Activated CD8-positive, alpha-beta memory T cell treated with anti-CD3 and anti-CD28 coated beads, Interleukin-2, amount 10 ng/mL, durations not matched to agents 7 days and 5 days (primary cell): ENCODE measurements at regions not wholly inside any gene's neighbourhood (a gene's known extent, or its start where the extent isn't known, plus 50 kb on each side); places are given as distances from the start of the nearest gene placed in this dataset.

Experiments used
- ATAC-seq: fragments of 150-1000 bp; cut with Tn5 transposase; one replicate; pipeline ENCODE4 v1.10.0; 2021; ENCODE audit warnings: moderate library complexity
- CTCF ChIA-PET: fragments of 350-600 bp; sonication (Branson Sonifier 250); formaldehyde crosslinking; loops from one replicate; lab custom pipeline; 2021; ENCODE audit warnings: antibody characterized with exemption; lab: Charles Lee
- DNase-seq: peaks from one replicate; pipeline ENCODE4 v3.0.0-alpha.2; 2020
- H3K27ac Mint-ChIP-seq: one replicate; pipeline ENCODE4 v1.8.0; 2021; ENCODE audit warnings: mild to moderate bottlenecking, mixed read lengths
- H3K27me3 Mint-ChIP-seq: one replicate; pipeline ENCODE4 v1.8.0; 2021; ENCODE audit warnings: mixed read lengths
- H3K36me3 Mint-ChIP-seq: one replicate; pipeline ENCODE4 v1.8.0; 2021; ENCODE audit warnings: mild to moderate bottlenecking, mixed read lengths
- H3K4me1 Mint-ChIP-seq: one replicate; pipeline ENCODE4 v1.8.0; 2021; ENCODE audit warnings: mixed read lengths
- H3K4me3 Mint-ChIP-seq: one replicate; pipeline ENCODE4 v1.8.0; 2021; ENCODE audit warnings: mild to moderate bottlenecking, moderate library complexity, mixed read lengths
- H3K9me3 Mint-ChIP-seq: one replicate; pipeline ENCODE4 v1.8.0; 2022; ENCODE audit warnings: low read depth, mixed read lengths

GRCh38 chr4:54547299-54548097 lies 110.3 kb upstream of the KIT start:
- no peaks in the 10 kb centered on the region for H3K36me3 Mint-ChIP-seq

GRCh38 chr4:54548098-54548620 lies 109.6 kb upstream of the KIT start:
- H3K27me3 Mint-ChIP-seq, result no peaks in the 10 kb centered on the region
- DNase-seq, result no peak
- CTCF ChIA-PET, result no interaction called here
- H3K36me3 Mint-ChIP-seq, result no peaks in the 10 kb centered on the region
- no peak for ATAC-seq
- H3K9me3 Mint-ChIP-seq, result no peaks in the 10 kb centered on the region
- no peak overlapping the region for H3K4me3 Mint-ChIP-seq
- no peak overlapping the region for H3K27ac Mint-ChIP-seq
- no peaks in the 10 kb centered on the region for H3K4me1 Mint-ChIP-seq

More at GRCh38 chr4:54547299-54548097, 110.3 kb upstream of the KIT start:
- no peaks in the 10 kb centered on the region for H3K27me3 Mint-ChIP-seq
- no peaks in the 10 kb centered on the region for H3K4me1 Mint-ChIP-seq
- no peak for ATAC-seq
- H3K4me3 Mint-ChIP-seq, result no peak overlapping the region
- CTCF ChIA-PET, result no interaction called here
- DNase-seq, result no peak
- H3K27ac Mint-ChIP-seq, result no peak overlapping the region
- H3K9me3 Mint-ChIP-seq, result no peaks in the 10 kb centered on the region

GRCh38 chr4:54548831-54549460 lies 108.8 kb upstream of the KIT start:
- CTCF ChIA-PET, result no interaction called here
- Mint-ChIP-seq H3K27ac (no peak overlapping the region), H3K9me3 (no peaks in the 10 kb centered on the region), H3K4me1 (no peaks in the 10 kb centered on the region), H3K4me3 (no peak overlapping the region), H3K27me3 (no peaks in the 10 kb centered on the region), H3K36me3 (no peaks in the 10 kb centered on the region)
- DNase-seq (no peak), ATAC-seq (no peak)

- Mint-ChIP-seq H3K4me1 (no peaks in the 10 kb centered on the region), H3K9me3 (no peaks in the 10 kb centered on the region), H3K27me3 (no peaks in the 10 kb centered on the region), H3K4me3 (no peak overlapping the region), H3K36me3 (no peaks in the 10 kb centered on the region), H3K27ac (no peak overlapping the region)
- ATAC-seq, result no peak
- no peak for DNase-seq
- CTCF ChIA-PET, result no interaction called here
Measured at GRCh38 chr4:54550395-54551171, 107.2 kb upstream of the KIT start.

GRCh38 chr4:54553001-54553400 lies 104.8 kb upstream of the KIT start:
- Mint-ChIP-seq H3K4me1 (no peaks in the 10 kb centered on the region), H3K36me3 (no peaks in the 10 kb centered on the region), H3K4me3 (no peak overlapping the region), H3K27me3 (no peaks in the 10 kb centered on the region), H3K27ac (no peak overlapping the region), H3K9me3 (no peaks in the 10 kb centered on the region)
- ATAC-seq (no peak), DNase-seq (no peak)
- CTCF ChIA-PET, result no interaction called here

GRCh38 chr4:54554339-54554990 lies 103.3 kb upstream of the KIT start:
- no peak overlapping the region for H3K27ac Mint-ChIP-seq
- no peaks in the 10 kb centered on the region for H3K9me3 Mint-ChIP-seq
- H3K4me3 Mint-ChIP-seq, result no peak overlapping the region
- CTCF ChIA-PET, result no interaction called here
- H3K36me3 Mint-ChIP-seq, result no peaks in the 10 kb centered on the region
- no peak for DNase-seq
- H3K27me3 Mint-ChIP-seq, result no peaks in the 10 kb centered on the region
- no peak for ATAC-seq
- H3K4me1 Mint-ChIP-seq, result no peaks in the 10 kb centered on the region

- CTCF ChIA-PET, result no interaction called here
- Mint-ChIP-seq H3K9me3 (no peaks in the 10 kb centered on the region), H3K27me3 (no peaks in the 10 kb centered on the region), H3K27ac (no peak overlapping the region), H3K4me3 (no peak overlapping the region), H3K4me1 (no peaks in the 10 kb centered on the region), H3K36me3 (no peaks in the 10 kb centered on the region)
- DNase-seq (no peak), ATAC-seq (no peak)
Measured at GRCh38 chr4:54556051-54556450, 101.7 kb upstream of the KIT start.

- no peaks in the 10 kb centered on the region for H3K27me3 Mint-ChIP-seq
- CTCF ChIA-PET, result no interaction called here
- no peak for DNase-seq
- no peak overlapping the region for H3K4me3 Mint-ChIP-seq
- no peak overlapping the region for H3K27ac Mint-ChIP-seq
- no peaks in the 10 kb centered on the region for H3K9me3 Mint-ChIP-seq
- no peaks in the 10 kb centered on the region for H3K4me1 Mint-ChIP-seq
- no peak for ATAC-seq
- H3K36me3 Mint-ChIP-seq, result no peaks in the 10 kb centered on the region
Measured at GRCh38 chr4:54556587-54556986, 101.2 kb upstream of the KIT start.

GRCh38 chr4:54558889-54559677 lies 98.7 kb upstream of the KIT start:
- DNase-seq (no peak), ATAC-seq (no peak)
- no peak overlapping the region for H3K4me3 Mint-ChIP-seq
- no peaks in the 10 kb centered on the region for H3K27me3 Mint-ChIP-seq
- H3K9me3 Mint-ChIP-seq, result no peaks in the 10 kb centered on the region
- no peaks in the 10 kb centered on the region for H3K36me3 Mint-ChIP-seq
- CTCF ChIA-PET, result no interaction called here
- H3K27ac Mint-ChIP-seq, result no peak overlapping the region
- H3K4me1 Mint-ChIP-seq, result no peaks in the 10 kb centered on the region

GRCh38 chr4:54560513-54560912 lies 97.2 kb upstream of the KIT start:
- Mint-ChIP-seq H3K36me3 (no peaks in the 10 kb centered on the region), H3K27me3 (no peaks in the 10 kb centered on the region), H3K4me3 (no peak overlapping the region), H3K4me1 (no peaks in the 10 kb centered on the region), H3K9me3 (no peaks in the 10 kb centered on the region), H3K27ac (no peak overlapping the region)
- CTCF ChIA-PET, result no interaction called here
- ATAC-seq (no peak), DNase-seq (no peak)

- Mint-ChIP-seq H3K4me1 (no peaks in the 10 kb centered on the region), H3K36me3 (no peaks in the 10 kb centered on the region), H3K27ac (no peak overlapping the region), H3K4me3 (no peak overlapping the region), H3K9me3 (no peaks in the 10 kb centered on the region), H3K27me3 (no peaks in the 10 kb centered on the region)
- ATAC-seq (no peak), DNase-seq (no peak)
- CTCF ChIA-PET, result no interaction called here
Measured at GRCh38 chr4:54561940-54562339, 95.8 kb upstream of the KIT start.

- H3K4me3 Mint-ChIP-seq, result no peak overlapping the region
- no peaks in the 10 kb centered on the region for H3K9me3 Mint-ChIP-seq
- H3K27me3 Mint-ChIP-seq, result no peaks in the 10 kb centered on the region
- no peak overlapping the region for H3K27ac Mint-ChIP-seq
- CTCF ChIA-PET, result no interaction called here
- DNase-seq, result no peak
- H3K4me1 Mint-ChIP-seq, result no peaks in the 10 kb centered on the region
- no peak for ATAC-seq
- H3K36me3 Mint-ChIP-seq, result no peaks in the 10 kb centered on the region
Measured at GRCh38 chr4:54566608-54567007, 91.1 kb upstream of the KIT start.

- H3K27me3 Mint-ChIP-seq, result no peaks in the 10 kb centered on the region
- no peaks in the 10 kb centered on the region for H3K4me1 Mint-ChIP-seq
- no peak overlapping the region for H3K27ac Mint-ChIP-seq
- CTCF ChIA-PET, result no interaction called here
- no peaks in the 10 kb centered on the region for H3K36me3 Mint-ChIP-seq
- H3K4me3 Mint-ChIP-seq, result no peak overlapping the region
- ATAC-seq (no peak), DNase-seq (no peak)
- H3K9me3 Mint-ChIP-seq, result no peaks in the 10 kb centered on the region
Measured at GRCh38 chr4:54567327-54567726, 90.4 kb upstream of the KIT start.
